GM19468 (cell line): ENCODE measurements at regions not wholly inside any gene's neighbourhood (a gene's known extent, or its start where the extent isn't known, plus 50 kb on each side); places are given as distances from the start of the nearest gene placed in this dataset.
"Not testable (repeated sequence)": the region's sequence is repeated elsewhere in the genome, so short reads cannot be mapped to it uniquely, and the experiment has no call there.

ENCODE experiments used
- ATAC-seq: cut with Tn5 transposase; IDR thresholded peaks from one replicate; pipeline ENCODE4 v1.9.1; 2021; ENCODE audit warnings: mild to moderate bottlenecking, moderate library complexity, moderate number of reproducible peaks; ENCODE audit not compliant: unreplicated experiment; ENCODE audit errors: extremely low read depth

DNA sequence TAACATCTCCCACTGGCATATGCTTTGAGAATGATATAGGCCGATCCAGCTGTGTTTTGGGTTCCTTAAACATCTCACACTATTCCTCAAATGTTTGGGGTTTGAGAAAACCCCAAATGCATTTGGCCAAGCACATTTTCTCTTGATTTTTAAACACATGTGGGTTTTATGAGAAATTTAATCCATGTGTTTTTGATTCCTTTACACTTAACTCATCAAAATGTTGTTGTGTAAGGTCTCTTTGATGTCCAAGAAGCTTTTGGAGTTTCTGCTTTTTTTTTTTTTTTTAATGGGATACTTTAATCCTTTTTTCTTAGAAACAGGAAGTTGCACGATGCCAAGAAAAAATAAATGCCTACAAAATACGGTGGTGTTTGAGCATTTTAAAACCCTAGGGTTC lies 339.8 kb upstream of the TCF4 start:
- ATAC-seq, result no peak

DNA sequence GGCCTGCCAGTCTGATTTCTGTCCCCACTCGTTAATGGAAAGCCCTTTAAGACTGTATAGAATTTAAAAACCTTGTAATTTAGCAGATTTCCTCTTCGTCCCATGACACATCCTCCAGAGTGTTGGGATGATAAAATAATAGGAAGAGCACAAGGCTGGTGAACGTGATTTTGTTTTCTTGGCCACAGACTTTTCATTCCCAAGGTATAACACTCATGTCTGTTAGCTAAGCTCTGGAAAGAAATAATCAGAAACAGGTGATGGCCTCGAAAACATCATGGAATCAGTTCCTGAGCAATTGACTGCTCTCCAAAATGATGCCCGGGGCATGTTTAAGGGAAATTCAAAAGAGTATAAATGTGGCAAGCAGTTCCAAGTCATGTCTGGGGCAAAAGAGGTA lies 337.8 kb upstream of the TCF4 start:
- no peak for ATAC-seq

GRCh38 chr18:55920063-55920462 lies 332.1 kb upstream of the TCF4 start:
- ATAC-seq, result no peak

DNA sequence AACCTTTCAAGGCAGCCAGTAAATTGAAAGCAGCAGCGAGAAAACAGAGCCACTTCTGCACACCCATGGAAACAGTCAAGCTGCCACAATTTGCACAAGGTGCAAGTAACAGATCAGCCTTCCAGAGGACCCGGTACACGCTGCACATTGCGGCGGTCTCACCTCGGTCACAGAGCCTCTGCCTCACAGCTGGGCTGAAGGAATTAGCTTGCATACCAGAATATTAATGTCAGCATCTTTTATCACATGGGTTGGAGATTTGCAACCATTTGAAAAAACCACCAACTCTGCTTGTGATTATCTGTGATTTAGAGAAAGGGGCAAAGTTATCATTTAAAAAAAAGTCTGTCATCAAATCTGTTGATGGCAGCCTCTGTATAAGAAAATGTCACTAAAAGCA lies 330.5 kb upstream of the TCF4 start:
- no peak for ATAC-seq

- ATAC-seq, result no peak
These were observed 324.9 kb upstream of the TCF4 start for GRCh38 chr18:55912919-55913318.

GRCh38 chr18:55912071-55912470 lies 324.1 kb upstream of the TCF4 start:
- no peak for ATAC-seq

- ATAC-seq, result no peak
These were observed 322.3 kb upstream of the TCF4 start for GRCh38 chr18:55910296-55910695.

DNA sequence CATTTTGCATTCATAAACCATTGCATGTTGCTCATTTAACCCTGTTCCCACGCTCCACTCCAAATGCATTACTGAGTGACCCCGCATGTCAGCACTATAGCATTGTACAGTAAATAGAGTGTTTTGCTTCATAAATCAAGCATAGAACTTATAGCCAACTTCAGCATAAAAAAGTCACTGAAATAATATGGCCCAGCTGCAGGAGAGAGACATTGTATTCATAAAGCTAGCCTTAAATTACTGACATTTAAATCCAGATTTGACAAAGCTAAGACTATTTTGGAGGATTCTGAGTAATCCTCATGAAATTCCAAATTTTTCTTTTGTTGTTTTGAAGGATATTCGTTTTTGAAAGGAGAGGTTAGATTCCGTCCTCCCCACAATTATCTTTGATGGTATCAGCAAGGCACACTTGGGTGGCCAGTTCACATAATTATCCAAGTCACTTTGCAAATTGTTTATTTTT lies 320.9 kb upstream of the TCF4 start:
- no peak for ATAC-seq

DNA sequence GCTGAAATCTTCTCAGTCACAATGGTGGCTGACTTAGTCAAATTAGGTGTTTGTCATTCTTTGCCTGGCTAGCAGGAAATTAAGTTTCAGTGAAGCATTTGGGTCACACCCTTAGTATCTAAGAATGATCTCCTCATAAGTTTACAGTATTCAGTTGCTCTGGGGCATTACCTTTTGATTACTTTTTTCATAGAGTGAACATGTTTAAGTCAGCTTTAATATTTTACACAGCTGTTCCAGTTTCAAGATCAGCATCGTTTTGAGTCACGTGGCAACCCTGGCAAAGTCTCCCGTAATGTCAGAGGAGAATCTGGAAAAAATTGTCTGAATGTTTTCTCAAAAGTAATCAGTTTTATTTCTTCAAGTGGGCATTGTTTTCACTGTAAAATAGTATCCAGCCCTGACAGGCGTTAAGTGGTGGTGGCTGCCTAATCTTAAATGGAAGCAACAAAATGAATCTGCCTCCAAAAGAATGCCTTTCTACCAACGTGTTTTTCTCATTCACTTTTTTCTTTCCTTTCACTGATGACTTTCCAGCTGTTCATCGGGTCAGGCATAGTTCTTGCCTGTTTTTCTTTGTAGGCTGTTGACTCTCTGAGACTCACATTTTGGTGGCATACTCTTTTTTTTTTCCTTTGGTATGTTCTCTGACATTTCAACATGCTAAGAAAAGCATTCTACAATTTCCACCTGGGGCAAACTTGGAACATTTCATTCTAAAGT lies 319.6 kb upstream of the TCF4 start:
- ATAC-seq, result no peak

DNA sequence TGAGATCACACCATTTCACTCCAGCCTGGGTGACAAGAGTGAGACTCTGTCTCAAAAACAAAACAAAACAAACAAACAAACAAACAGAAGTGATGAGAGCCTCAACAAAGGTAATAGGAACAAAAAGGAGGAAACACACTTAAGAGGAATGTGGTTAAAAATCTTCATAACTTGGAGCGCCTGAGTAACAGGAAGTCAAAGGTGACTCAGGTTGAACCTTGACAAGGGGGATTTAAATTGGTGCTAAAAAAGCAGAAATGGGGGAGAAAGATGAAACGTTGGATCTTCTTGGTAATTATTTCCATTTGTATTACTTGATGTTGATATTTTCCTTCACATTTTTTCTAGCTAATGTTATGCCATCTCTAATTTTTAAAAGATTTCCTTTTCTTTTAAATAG lies 318.5 kb upstream of the TCF4 start:
- ATAC-seq, result no peak

DNA sequence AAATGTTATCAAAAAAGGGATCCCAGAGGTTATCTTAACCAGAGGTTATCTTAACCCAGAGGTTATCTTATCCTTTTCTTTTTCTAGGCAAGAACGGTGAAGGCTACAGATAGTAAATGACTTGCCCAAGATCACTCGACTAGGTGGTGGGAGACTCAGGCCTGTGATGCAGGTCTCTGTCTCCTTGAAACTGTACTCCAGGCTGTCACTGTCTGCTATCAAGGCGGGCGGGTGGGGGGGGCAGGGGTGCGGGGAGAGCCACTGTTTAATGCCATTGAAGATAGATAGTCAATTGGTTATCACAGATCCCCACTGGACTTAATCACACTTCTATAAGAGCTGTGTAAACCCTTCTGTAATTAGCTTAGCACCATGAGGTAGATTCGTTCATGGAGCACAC lies 315.9 kb upstream of the TCF4 start:
- no peak for ATAC-seq

DNA sequence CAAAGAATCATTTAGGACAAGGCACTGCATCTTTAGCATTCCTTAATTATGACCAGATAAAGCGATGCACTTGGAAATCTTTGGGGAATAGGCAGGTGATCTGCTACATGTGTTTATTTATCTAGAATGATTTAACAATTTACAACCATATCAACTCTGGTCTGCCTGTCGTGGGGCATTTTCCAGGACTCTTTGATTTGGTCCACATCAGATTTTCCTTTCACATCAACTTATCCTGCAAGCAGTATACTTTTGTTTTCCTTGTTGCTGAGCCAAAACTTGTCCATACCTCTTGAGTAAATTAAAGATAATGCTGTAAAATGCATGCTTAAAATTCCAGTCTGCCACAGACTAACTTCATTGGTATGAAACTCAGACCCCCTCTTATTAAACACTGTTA lies 312.4 kb upstream of the TCF4 start:
- ATAC-seq, result no peak

DNA sequence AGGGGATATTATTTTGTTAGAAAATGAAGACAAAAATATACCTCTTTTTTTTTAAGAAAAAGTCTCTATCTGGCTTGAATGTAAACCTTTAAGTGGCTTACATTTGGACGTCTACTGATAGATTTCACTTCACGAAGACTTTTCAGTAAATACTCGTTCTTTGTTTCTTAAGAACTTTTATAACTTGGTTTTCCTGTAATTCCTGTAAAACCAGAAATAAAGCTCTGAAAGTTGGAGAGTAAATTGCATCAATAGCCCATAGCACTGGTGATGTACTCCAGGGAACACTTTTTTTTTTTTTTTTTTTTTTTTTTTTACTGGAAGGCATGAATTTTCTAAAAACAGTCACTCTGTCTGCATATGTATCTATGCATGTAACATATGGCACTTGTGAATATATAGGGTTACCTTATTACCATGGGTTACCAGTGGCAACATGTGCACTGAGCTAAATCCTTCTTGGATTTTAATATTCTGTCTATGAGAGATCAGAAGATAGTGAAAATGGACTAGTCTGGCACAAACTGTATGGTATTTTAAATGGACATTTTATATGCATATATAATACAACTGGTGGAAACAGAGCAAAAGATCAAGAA lies 309.2 kb upstream of the TCF4 start:
- ATAC-seq, result no peak

GRCh38 chr18:55893948-55894347 lies 306.0 kb upstream of the TCF4 start:
- ATAC-seq, result no peak

DNA sequence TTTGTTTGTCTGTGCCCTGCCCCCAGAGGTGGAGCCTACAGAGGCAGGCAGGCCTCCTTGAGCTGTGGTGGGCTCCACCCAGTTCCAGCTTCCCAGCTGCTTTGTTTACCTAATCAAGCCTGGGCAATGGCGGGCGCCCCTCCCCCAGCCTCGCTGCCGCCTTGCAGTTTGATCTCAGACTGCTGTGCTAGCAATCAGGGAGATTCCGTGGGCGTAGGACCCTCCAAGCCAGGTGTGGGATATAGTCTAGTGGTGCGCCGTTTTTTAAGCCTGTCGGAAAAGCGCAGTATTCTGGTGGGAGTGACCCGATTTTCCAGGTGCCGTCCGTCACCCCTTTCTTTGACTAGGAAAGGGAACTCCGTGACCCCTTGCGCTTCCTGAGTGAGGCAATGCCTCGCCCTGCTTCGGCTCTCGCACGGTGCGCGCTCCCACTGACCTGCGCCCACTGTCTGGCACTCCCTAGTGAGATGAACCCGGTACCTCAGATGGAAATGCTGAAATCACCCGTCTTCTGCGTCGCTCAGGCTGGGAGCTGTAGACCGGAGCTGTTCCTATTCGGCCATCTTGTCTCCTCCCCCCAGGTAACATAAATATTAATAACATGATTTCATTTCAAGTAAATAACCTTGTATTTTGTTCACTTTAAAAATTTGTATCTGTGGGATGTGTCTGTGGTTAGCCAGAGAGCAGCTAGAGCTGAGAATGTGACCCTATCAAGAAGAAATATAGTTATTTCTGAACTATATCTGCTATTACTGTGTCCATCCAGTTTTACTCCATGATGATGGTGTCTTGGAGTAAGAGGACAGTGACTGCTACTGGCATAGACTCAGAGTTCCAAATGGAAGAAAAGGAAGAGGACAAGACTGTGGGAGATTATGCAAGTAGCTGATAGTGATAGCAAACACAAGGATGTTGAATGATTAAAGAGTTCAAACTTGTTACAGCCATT lies 305.1 kb upstream of the TCF4 start:
- ATAC-seq, result not testable (repeated sequence)

DNA sequence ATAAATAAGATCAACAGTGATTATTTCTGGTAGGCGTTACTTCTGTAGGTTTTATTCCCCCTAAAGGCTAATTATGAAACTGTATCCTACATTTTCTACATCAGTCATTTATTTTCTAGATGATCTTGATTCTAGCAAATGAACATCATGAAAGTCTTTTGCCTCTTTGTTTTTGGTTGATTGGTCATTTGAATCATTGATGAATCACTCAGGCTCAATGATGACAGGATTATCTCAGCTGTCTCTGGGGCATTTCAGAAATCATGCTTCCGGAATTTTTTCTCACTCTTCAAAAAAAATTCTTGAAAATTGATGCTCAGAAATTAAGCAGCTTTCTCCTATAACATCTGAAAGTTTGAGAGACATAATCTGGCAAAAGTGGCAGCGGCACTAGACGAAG lies 298.9 kb upstream of the TCF4 start:
- no peak for ATAC-seq

DNA sequence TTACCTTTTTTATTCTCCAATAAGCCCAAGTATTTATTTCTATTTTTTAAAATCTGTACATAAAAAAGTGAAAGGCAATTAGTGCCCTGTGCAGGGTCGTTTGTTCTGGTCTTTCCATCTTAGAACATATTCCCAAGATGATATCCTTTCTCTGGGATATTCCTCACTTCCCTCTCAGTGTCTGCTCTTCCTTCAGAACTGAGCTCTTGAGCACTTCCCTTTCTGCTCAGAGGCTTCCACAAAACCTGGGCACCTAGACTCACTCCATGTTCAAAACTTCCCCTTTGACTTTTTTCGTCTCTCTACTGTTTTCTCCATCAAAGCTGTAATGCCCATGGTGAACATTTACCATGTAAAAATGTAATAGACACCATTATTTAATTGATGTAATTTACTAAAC lies 296.5 kb upstream of the TCF4 start:
- no peak for ATAC-seq

- no peak for ATAC-seq
These were observed 292.6 kb upstream of the TCF4 start for GRCh38 chr18:55880617-55881016.

GRCh38 chr18:55879331-55879730 lies 291.3 kb upstream of the TCF4 start:
- ATAC-seq, result no peak

DNA sequence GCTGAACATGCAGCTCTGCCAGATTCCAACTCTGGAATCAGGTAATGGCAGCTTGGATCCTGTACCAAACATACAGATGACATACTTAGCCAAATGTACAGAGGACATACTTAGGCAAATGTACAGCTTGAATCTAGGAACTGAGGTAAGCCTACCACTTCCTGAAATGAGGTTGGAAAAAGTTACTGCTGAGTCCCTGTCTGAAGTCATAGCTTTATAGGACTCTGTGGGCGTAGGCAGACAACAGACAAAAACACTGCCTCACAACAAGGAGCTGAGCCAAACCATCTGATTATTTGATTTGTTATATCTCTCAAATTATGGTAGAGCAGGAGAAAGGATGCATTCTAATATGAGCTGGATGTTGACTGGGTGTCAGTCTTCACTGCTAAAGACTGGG lies 290.2 kb upstream of the TCF4 start:
- no peak for ATAC-seq

DNA sequence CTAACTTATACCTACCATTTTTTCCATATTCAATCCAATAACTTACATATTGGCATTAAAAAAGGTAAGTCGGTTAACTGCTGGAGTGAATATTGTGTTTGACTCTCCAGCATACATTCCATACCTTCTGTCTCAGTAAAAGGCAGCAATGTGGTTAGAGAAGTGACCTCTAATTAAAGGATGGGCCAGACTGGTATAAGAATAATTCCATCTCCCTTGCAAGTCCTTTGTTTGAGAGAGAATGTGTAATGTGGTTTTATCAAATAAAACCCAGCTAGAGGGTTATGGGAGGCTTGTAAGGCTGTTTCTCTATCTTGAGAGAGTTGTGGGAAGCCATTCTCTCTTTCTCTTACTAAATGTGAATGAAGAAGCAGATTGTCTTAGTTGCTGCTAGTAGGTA lies 289.3 kb upstream of the TCF4 start:
- no peak for ATAC-seq
